T-cell (primary cell): ENCODE measurements at regions not wholly inside any gene's neighbourhood (a gene's known extent, or its start where the extent isn't known, plus 50 kb on each side); places are given as distances from the start of the nearest gene placed in this dataset.

Experiments used
- ATAC-seq, 4 experiments: fragments of 200-7000 bp in 3 of 4; fragments of 150-1000 bp in 1 of 4; cut with Tn5 transposase; replicated peaks in 1 of 4; 1 replicate in 3 of 4; 2 replicates in 1 of 4; pipeline ENCODE4 v1.10.0; 2021; ENCODE audit warnings: moderate library complexity in 3 of 4, mild to moderate bottlenecking in 2 of 4, moderate number of reproducible peaks in 1 of 4
- CTCF ChIA-PET, 2 donors: fragments of 300-600 bp; sonication (Branson Sonifier 250); formaldehyde crosslinking; loops; one replicate each; lab custom pipeline; 2022; ENCODE audit warnings: antibody characterized with exemption in 2 of 2; lab: Charles Lee
- POLR2A ChIA-PET, 2 donors: fragments of 300-600 bp; sonication (Branson Sonifier 250); formaldehyde crosslinking; loops; one replicate each; lab custom pipeline; 2022; ENCODE audit warnings: antibody characterized with exemption in 2 of 2; lab: Charles Lee
- DNase-seq, 35 experiments: peaks; one replicate each; pipeline versions ENCODE4 v3.0.0 to v3.0.0-alpha.2; 2013 to 2023
- H3K27ac ChIP-seq: one replicate; pipeline ENCODE4 v1.5.1; 2013; ENCODE audit warnings: low read length
- H3K27me3 ChIP-seq, 2 experiments: replicated peaks in 1 of 2; 1 replicate in 1 of 2; 2 replicates in 1 of 2; pipeline versions ENCODE4 v1.6.1 to v1.7.0; 2013; ENCODE audit warnings: low read length in 1 of 2, mixed read lengths in 1 of 2; ENCODE audit not compliant: control insufficient read depth in 2 of 2, insufficient read depth in 2 of 2; ENCODE audit errors: extremely low read depth in 1 of 2
- H3K36me3 ChIP-seq, 2 donors: 1 replicate in 1 of 2; 2 replicates in 1 of 2; pipeline versions ENCODE4 v1.6.1 to v1.7.0; 2013; ENCODE audit warnings: low read length in 1 of 2; ENCODE audit not compliant: control insufficient read depth in 2 of 2, insufficient read depth in 1 of 2; ENCODE audit errors: extremely low read depth in 1 of 2
- H3K4me1 ChIP-seq, 2 experiments: 1 replicate in 1 of 2; 2 replicates in 1 of 2; pipeline versions ENCODE4 v1.6.1 to v1.7.0; 2013; ENCODE audit warnings: low read length in 2 of 2, mixed read lengths in 1 of 2; ENCODE audit not compliant: insufficient read depth in 2 of 2, control insufficient read depth in 1 of 2; ENCODE audit errors: extremely low read depth in 1 of 2
- H3K4me3 ChIP-seq, 2 donors: 1 replicate in 1 of 2; 2 replicates in 1 of 2; pipeline versions ENCODE4 v1.5.1 to v1.7.0; 2013; ENCODE audit warnings: mild to moderate bottlenecking in 2 of 2, low read length in 1 of 2, moderate library complexity in 1 of 2; ENCODE audit not compliant: control insufficient read depth in 1 of 2; ENCODE audit errors: extremely low read depth in 1 of 2
- H3K9me3 ChIP-seq: 2 replicates; pipeline ENCODE4 v1.7.0; 2013
- H3K27ac Mint-ChIP-seq, 2 donors: one replicate each; pipeline ENCODE4 v1.8.0; 2020 to 2021; ENCODE audit warnings: mild to moderate bottlenecking in 2 of 2, mixed read lengths in 2 of 2
- H3K27me3 Mint-ChIP-seq, 2 donors: one replicate each; pipeline ENCODE4 v1.8.0; 2021 to 2022; ENCODE audit warnings: mixed read lengths in 2 of 2
- H3K36me3 Mint-ChIP-seq: one replicate; pipeline ENCODE4 v1.8.0; 2021; ENCODE audit warnings: mixed read lengths
- H3K4me1 Mint-ChIP-seq, 3 donors: one replicate each; pipeline ENCODE4 v1.8.0; 2020 to 2022; ENCODE audit warnings: mixed read lengths in 3 of 3, mild to moderate bottlenecking in 1 of 3
- H3K4me3 Mint-ChIP-seq, 3 donors: one replicate each; pipeline ENCODE4 v1.8.0; 2020 to 2022; ENCODE audit warnings: mild to moderate bottlenecking in 3 of 3, mixed read lengths in 3 of 3, moderate library complexity in 3 of 3
- H3K9me3 Mint-ChIP-seq, 3 donors: one replicate each; pipeline ENCODE4 v1.8.0; 2020 to 2022; ENCODE audit warnings: mixed read lengths in 3 of 3
- WGBS: methylation state at CpG from one replicate; pipeline ENCODE4 v1.1.5; 2013; ENCODE audit warnings: missing lambda C conversion rate; ENCODE audit not compliant: insufficient coverage; 5-methylcytosine and 5-hydroxymethylcytosine counted together

DNA sequence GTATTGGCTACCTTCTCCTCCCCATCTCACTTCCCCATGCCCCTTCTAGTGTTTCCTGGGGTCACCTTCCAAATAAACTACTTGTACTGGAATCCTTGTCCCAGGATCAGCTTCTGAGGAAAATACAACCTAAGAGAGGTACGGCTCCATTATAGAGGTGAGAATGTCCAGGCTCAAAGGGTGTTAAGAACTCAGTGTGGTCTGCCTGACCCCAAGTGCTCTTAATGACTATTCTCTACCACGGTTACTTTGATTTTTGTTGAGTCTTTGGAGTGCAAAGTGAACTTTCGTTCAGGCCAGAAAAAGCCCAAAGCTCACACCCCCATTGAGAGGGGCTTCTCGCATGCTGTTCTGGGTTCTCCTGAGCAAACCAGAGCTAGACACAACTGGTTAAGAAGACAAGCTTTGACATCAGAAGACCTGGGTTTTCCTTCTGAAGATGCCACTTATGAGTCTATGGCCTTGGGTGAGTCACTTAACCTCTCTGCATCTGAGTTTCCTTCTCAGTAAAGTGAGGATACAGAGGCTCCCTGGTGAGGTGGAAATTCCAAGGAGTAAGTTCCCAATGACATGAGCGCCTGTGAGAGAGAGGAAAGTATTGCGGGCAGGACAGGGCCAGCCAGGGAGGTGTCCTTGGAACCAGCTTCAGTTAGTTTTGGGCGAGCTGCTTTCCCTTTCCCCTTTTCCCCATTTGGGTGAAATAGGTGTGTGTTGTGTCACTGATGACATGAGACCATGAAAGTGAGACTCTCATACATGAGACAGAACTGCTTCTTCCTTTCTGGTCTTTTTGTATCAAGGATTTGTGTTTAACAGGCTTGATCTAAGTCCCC is 475.0 kb upstream of the PROK2 start:
- Histone ChIP-seq H3K36me3 (no peaks in the 10 kb centered on the region), H3K4me1 (peaks cover 34 to 44% of the 10 kb centered on the region in 2 experiments), H3K9me3 (no peaks in the 10 kb centered on the region), H3K4me3 (no peak overlapping the region), H3K27me3 (peaks cover 0 to 12% of the 10 kb centered on the region in 2 experiments), H3K27ac (no peak overlapping the region)
- Mint-ChIP-seq H3K36me3 (no peaks in the 10 kb centered on the region), H3K4me1 (peaks cover 44 to 49% (median 47%) of the 10 kb centered on the region in 3 donors), H3K4me3 (peak overlapping the region in 1 of 3 donors; percentile 75), H3K9me3 (no peaks in the 10 kb centered on the region), H3K27me3 (peaks cover 0 to 2% of the 10 kb centered on the region in 2 donors), H3K27ac (no peak overlapping the region)
- WGBS: 38% methylated on average over 1 of the region's 7 CpGs
- CTCF ChIA-PET: no interaction called here
- POLR2A ChIA-PET: interaction anchor here in 1 of 2 donors (0.6 kb wide), 1 partner anchor 561 kb away, joined by 3 read pairs; no protein-coding TSS in a partner anchor
- no peak for ATAC-seq
- DNase-seq: no peak

GRCh38 chr3:72258361-72259141 is 473.6 kb upstream of the PROK2 start:
- Histone ChIP-seq H3K4me3 (peak overlapping the region in 1 of 2 donors; percentile 20), H3K27ac (no peak overlapping the region), H3K36me3 (no peaks in the 10 kb centered on the region), H3K4me1 (peaks cover 34 to 44% of the 10 kb centered on the region in 2 experiments), H3K9me3 (no peaks in the 10 kb centered on the region), H3K27me3 (peaks cover 0 to 12% of the 10 kb centered on the region in 2 experiments)
- H3K27me3 Mint-ChIP-seq: peaks cover 0 to 2% of the 10 kb centered on the region in 2 donors
- 57% methylated on average over 7 of the region's 17 CpGs for WGBS
- H3K36me3 Mint-ChIP-seq: no peaks in the 10 kb centered on the region
- peak overlapping the region; percentile 1 to 75 (median 37) for H3K4me3 Mint-ChIP-seq
- peak in 7 of 35 experiments; percentile 6 to 21 (median 11) for DNase-seq
- POLR2A ChIA-PET: no interaction called here
- peaks cover 44 to 49% (median 47%) of the 10 kb centered on the region in 3 donors for H3K4me1 Mint-ChIP-seq
- CTCF ChIA-PET: interaction anchor here in 1 of 2 donors (0.5 kb wide), 1 partner anchor 481 kb away, joined by 7 read pairs; no protein-coding TSS in a partner anchor
- H3K27ac Mint-ChIP-seq: peak overlapping the region; percentile 50 to 56
- peak; percentile 9 to 55 (median 41) for ATAC-seq
- no peaks in the 10 kb centered on the region for H3K9me3 Mint-ChIP-seq

DNA sequence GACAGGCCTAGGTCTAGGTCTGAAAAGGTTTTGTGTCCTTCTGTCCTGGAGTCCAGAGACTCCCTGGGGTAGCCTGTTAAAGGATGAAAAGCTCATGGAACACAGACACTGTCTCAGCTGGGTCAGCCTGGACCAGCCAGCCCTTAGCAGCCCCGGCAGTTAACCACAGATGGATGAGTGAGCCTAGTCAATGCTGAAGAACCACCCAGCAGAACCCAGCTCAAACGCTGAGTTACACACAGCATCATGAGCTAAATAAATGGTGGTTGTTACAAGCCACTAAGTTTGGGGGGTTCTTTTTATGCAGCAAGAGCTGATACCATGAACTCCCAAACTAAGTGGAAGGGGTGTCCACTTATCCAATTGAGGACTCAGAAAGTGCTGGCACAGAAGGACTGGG is 472.8 kb upstream of the PROK2 start:
- DNase-seq (no peak), ATAC-seq (no peak)
- H3K4me1 ChIP-seq: peaks cover 34 to 44% of the 10 kb centered on the region in 2 experiments
- no peaks in the 10 kb centered on the region for H3K9me3 ChIP-seq
- H3K36me3 ChIP-seq: no peaks in the 10 kb centered on the region
- CTCF ChIA-PET: no interaction called here
- 80% methylated on average over 1 of the region's 2 CpGs for WGBS
- POLR2A ChIA-PET: no interaction called here
- Mint-ChIP-seq H3K4me3 (peak overlapping the region in 1 of 3 donors; percentile 75), H3K4me1 (peaks cover 44 to 49% (median 47%) of the 10 kb centered on the region in 3 donors), H3K27me3 (peaks cover 0 to 2% of the 10 kb centered on the region in 2 donors), H3K9me3 (no peaks in the 10 kb centered on the region), H3K27ac (peak overlapping the region in 1 of 2 donors; percentile 17), H3K36me3 (no peaks in the 10 kb centered on the region)
- H3K27ac ChIP-seq: no peak overlapping the region
- no peak overlapping the region for H3K4me3 ChIP-seq
- peaks cover 0 to 12% of the 10 kb centered on the region in 2 experiments for H3K27me3 ChIP-seq

GRCh38 chr3:72257203-72257602 is 472.3 kb upstream of the PROK2 start:
- CTCF ChIA-PET: no interaction called here
- peaks cover 44 to 49% (median 47%) of the 10 kb centered on the region in 3 donors for H3K4me1 Mint-ChIP-seq
- peaks cover 0 to 12% of the 10 kb centered on the region in 2 experiments for H3K27me3 ChIP-seq
- DNase-seq (no peak), ATAC-seq (no peak)
- POLR2A ChIA-PET: no interaction called here
- no peaks in the 10 kb centered on the region for H3K36me3 ChIP-seq
- no peak overlapping the region for H3K4me3 ChIP-seq
- H3K4me1 ChIP-seq: peaks cover 34 to 44% of the 10 kb centered on the region in 2 experiments
- peaks cover 0 to 2% of the 10 kb centered on the region in 2 donors for H3K27me3 Mint-ChIP-seq
- peak overlapping the region; percentile 17 to 24 for H3K27ac Mint-ChIP-seq
- no peaks in the 10 kb centered on the region for H3K36me3 Mint-ChIP-seq
- H3K27ac ChIP-seq: no peak overlapping the region
- H3K4me3 Mint-ChIP-seq: peak overlapping the region in 1 of 3 donors; percentile 58
- no CpG with 5 or more reads among the region's 4 CpGs for WGBS
- no peaks in the 10 kb centered on the region for H3K9me3 Mint-ChIP-seq
- no peaks in the 10 kb centered on the region for H3K9me3 ChIP-seq

- H3K9me3 ChIP-seq: no peaks in the 10 kb centered on the region
- Mint-ChIP-seq H3K4me1 (peaks cover 44 to 49% (median 47%) of the 10 kb centered on the region in 3 donors), H3K9me3 (no peaks in the 10 kb centered on the region), H3K27me3 (peaks cover 0 to 2% of the 10 kb centered on the region in 2 donors), H3K4me3 (peak overlapping the region in 1 of 3 donors; percentile 58), H3K36me3 (no peaks in the 10 kb centered on the region), H3K27ac (peak overlapping the region in 1 of 2 donors; percentile 23)
- H3K4me3 ChIP-seq: no peak overlapping the region
- peaks cover 0 to 12% of the 10 kb centered on the region in 2 experiments for H3K27me3 ChIP-seq
- peaks cover 34 to 44% of the 10 kb centered on the region in 2 experiments for H3K4me1 ChIP-seq
- POLR2A ChIA-PET: no interaction called here
- no peak overlapping the region for H3K27ac ChIP-seq
- DNase-seq: no peak
- CTCF ChIA-PET: no interaction called here
- WGBS: 89% methylated on average over 6 of the region's 6 CpGs
- no peaks in the 10 kb centered on the region for H3K36me3 ChIP-seq
- ATAC-seq: no peak
These were observed 471.8 kb upstream of the PROK2 start for GRCh38 chr3:72256716-72257115.
